Pancreas (tissue), 10 donors: ENCODE measurements at regions not wholly inside any gene's neighbourhood (a gene's known extent, or its start where the extent isn't known, plus 50 kb on each side); places are given as distances from the start of the nearest gene placed in this dataset.

Experiments used
- ATAC-seq, 4 donors: fragments of 200-7000 bp; cut with Tn5 transposase; one replicate each; pipeline versions ENCODE4 v1.8.0 to v1.9.1; 2020; ENCODE audit warnings: mild to moderate bottlenecking in 4 of 4, moderate library complexity in 4 of 4
- DNase-seq, 6 donors: peaks; one replicate each; pipeline ENCODE4 v3.0.0-alpha.2; 2020
- FAIRE-seq: peaks from 2 replicates; lab custom pipeline; 2012; peaks lifted over from hg19 to GRCh38; lab: Jason Lieb, UNC
- H3K27ac ChIP-seq, 4 donors: fragments of 200-600 bp; sonication (generic); 1 replicate in 3 of 4; 2 replicates in 1 of 4; pipeline versions ENCODE4 v1.5.0 to v1.8.0; 2020
- H3K27me3 ChIP-seq, 4 donors: fragments of 200-600 bp; one replicate each; pipeline ENCODE4 v1.8.0; 2021
- H3K36me3 ChIP-seq, 3 donors: fragments of 200-600 bp; sonication (generic) in 1 of 3; one replicate each; pipeline versions ENCODE4 v1.5.0 to v1.8.0; 2020 to 2021
- H3K4me1 ChIP-seq, 3 donors: fragments of 200-600 bp; one replicate each; pipeline ENCODE4 v1.8.0; 2021
- H3K4me3 ChIP-seq, 4 donors: fragments of 200-600 bp; sonication (generic) in 2 of 4; one replicate each; pipeline versions ENCODE4 v1.5.0 to v1.8.0; 2020 to 2021
- H3K9me3 ChIP-seq, 4 donors: fragments of 200-600 bp; one replicate each; pipeline ENCODE4 v1.8.0; 2021
- CTCF ChIP-seq, 4 donors: fragments of 200-600 bp; sonication (generic) in 3 of 4; IDR thresholded peaks; one replicate each; pipeline versions ENCODE4 v1.5.0 to v1.8.0; 2021; ENCODE audit warnings: antibody characterized with exemption in 4 of 4
- WGBS, 2 donors: extraction: QIAGEN DNeasy Blood & Tissue Kit; methylation state at CpG; one replicate each; pipeline ENCODE4 v1.1.7; 2013; 5-methylcytosine and 5-hydroxymethylcytosine counted together
- intact Hi-C, 3 donors: fragments of 100-400 bp; cut with DNase I; formaldehyde crosslinking; loops; one replicate each; pipeline versions ENCODE4 v1.11.1 to v1.14.2; 2022
- donor health status: healthy with polysubstance abuse.
- donor health status: DM: no; HTN: no; CAD: no; lungs with moderate emphysema.
- donor health status: DM: no; HTN: no; CAD: no.
- donor health status: control.
- donor health status: control.
- donor health status: Bipolar disorder and iron deficiency.
- donor health status: DM: yes; HTN: yes; CAD: no.
- donor health status: DM: no; HTN: no; CAD: no.
- donor health status: DM: no; HTN: no; CAD: no.
- donor health status: DM: yes; HTN: yes; CAD: no.

- FAIRE-seq (no peak), DNase-seq (no peak), ATAC-seq (no peak)
- Histone ChIP-seq H3K4me1 (no peaks in the 10 kb centered on the region), H3K27me3 (peaks cover 0 to 14% (median 3%) of the 10 kb centered on the region in 4 donors), H3K4me3 (no peak overlapping the region), H3K9me3 (no peaks in the 10 kb centered on the region), H3K27ac (no peak overlapping the region), H3K36me3 (no peaks in the 10 kb centered on the region)
- intact Hi-C loops = no loop called here
- 40 to 54% methylated on average over 19 of the region's 19 CpGs for WGBS, 2 donors
- TF ChIP-seq CTCF (IDR thresholded peaks at IDR 0.05) = no peak
These were observed 169.6 kb upstream of the SOX1 start for GRCh38 chr13:111897178-111897845.

- Histone ChIP-seq H3K27ac (no peak overlapping the region), H3K9me3 (no peaks in the 10 kb centered on the region), H3K36me3 (no peaks in the 10 kb centered on the region), H3K27me3 (peaks cover 0 to 9% (median 3%) of the 10 kb centered on the region in 4 donors), H3K4me1 (no peaks in the 10 kb centered on the region), H3K4me3 (no peak overlapping the region)
- intact Hi-C loops = no loop called here
- no peak for TF ChIP-seq CTCF (IDR thresholded peaks at IDR 0.05)
- ATAC-seq = no peak
- WGBS, 2 donors = 39 to 45% methylated on average over 9 of the region's 9 CpGs
- no peak for FAIRE-seq
- DNase-seq = no peak
These were observed 169.1 kb upstream of the SOX1 start for GRCh38 chr13:111897846-111898215.

- Histone ChIP-seq H3K36me3 (no peaks in the 10 kb centered on the region), H3K4me3 (no peak overlapping the region), H3K27me3 (peaks cover 0 to 9% (median under 1%) of the 10 kb centered on the region in 4 donors), H3K4me1 (no peaks in the 10 kb centered on the region), H3K27ac (no peak overlapping the region), H3K9me3 (no peaks in the 10 kb centered on the region)
- ATAC-seq = no peak
- FAIRE-seq = no peak
- no peak for TF ChIP-seq CTCF (IDR thresholded peaks at IDR 0.05)
- peak in 1 of 6 donors; percentile 11 for DNase-seq
- intact Hi-C loops = no loop called here
- WGBS, 2 donors = 65 to 80% methylated on average over 33 to 35 of the region's 35 CpGs
These were observed 167.8 kb upstream of the SOX1 start for GRCh38 chr13:111898956-111899713.

- peak in 1 of 6 donors; percentile 2 for DNase-seq
- H3K27me3 ChIP-seq = peaks cover 0 to 9% (median 0%) of the 10 kb centered on the region in 4 donors
- 57 to 70% methylated on average over 15 of the region's 15 CpGs for WGBS, 2 donors
- no peak overlapping the region for H3K4me3 ChIP-seq
- no peak for ATAC-seq
- intact Hi-C loops = no loop called here
- no peak for FAIRE-seq
- H3K27ac ChIP-seq = no peak overlapping the region
- H3K36me3 ChIP-seq = no peaks in the 10 kb centered on the region
- TF ChIP-seq CTCF (IDR thresholded peaks at IDR 0.05) = no peak
- no peaks in the 10 kb centered on the region for H3K9me3 ChIP-seq
- no peaks in the 10 kb centered on the region for H3K4me1 ChIP-seq
These were observed 167.1 kb upstream of the SOX1 start for GRCh38 chr13:111899714-111900389.
